HG03064 (cell line): ENCODE measurements at regions not wholly inside any gene's neighbourhood (a gene's known extent, or its start where the extent isn't known, plus 50 kb on each side); places are given as distances from the start of the nearest gene placed in this dataset.

Experiments used
- ATAC-seq: cut with Tn5 transposase; IDR thresholded peaks from one replicate; pipeline ENCODE4 v1.9.1; 2021; ENCODE audit warnings: low read depth; ENCODE audit not compliant: unreplicated experiment

- no peak for ATAC-seq
Measured at GRCh38 chr5:57779383-57780223, 297.0 kb upstream of the ACTBL2 start.

- ATAC-seq = no peak
Measured at GRCh38 chr5:57778501-57779091, 296.0 kb upstream of the ACTBL2 start.

DNA sequence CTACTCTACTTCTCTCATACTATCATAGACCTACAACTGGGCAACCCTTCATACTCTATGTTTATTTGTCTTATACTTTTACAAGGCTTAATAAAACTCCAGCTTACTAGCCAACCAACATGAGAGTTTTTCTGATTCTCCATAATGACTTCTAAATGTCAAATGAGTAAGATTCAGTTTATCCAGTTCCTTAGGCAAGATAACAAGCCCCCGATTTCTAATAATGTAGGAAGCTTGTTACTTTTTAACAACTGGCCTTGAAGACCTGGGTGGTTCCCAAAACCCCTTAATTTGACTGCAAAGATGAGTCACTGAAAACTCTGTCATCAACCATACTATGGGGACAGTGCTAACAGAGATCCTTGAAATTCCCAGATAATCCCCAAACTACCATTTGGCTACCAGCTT lies 294.6 kb upstream of the ACTBL2 start:
- ATAC-seq = no peak

DNA sequence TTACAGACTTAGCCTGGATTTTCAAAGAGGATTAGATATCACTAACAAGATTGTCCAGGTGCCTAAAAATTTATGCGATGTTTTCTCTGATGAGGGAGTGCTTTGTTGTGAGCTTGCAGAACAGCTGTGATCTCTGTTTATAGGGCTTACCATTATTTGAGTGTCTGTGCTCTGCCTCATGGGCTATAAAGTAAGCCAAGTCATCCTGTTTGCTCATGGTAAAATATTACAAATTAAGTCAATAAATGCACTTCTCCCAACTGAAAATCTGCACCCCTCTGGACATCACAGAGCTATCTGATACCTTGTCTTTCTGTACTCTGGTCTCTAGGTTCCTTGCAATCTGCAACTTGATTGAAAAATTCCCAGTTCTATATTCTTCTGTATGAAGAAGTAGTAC lies 293.4 kb upstream of the ACTBL2 start:
- ATAC-seq = no peak

- no peak for ATAC-seq
Measured at GRCh38 chr5:57774439-57774838, 291.8 kb upstream of the ACTBL2 start.

- ATAC-seq = no peak
Measured at GRCh38 chr5:57772512-57772911, 289.9 kb upstream of the ACTBL2 start.

DNA sequence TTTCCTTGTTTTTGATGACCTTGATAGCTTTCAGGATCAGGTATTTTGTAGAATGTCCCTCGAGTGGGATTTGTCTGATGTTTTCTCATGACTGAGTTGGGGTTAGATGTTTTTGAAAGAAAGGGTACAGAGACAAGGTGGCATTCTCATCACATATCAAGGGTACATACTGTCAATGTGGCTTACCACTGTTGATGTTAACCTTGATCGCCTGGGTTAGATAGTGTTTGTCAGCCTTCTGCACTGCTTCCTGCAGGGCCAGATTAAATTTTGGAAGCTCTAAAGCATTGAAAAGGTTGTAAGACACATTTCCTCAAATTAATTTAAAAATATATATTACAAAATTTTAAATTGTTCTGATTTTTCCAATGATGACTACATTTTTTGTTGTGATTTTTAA lies 287.4 kb upstream of the ACTBL2 start:
- ATAC-seq = no peak

- ATAC-seq = no peak
Measured at GRCh38 chr5:57768745-57769144, 286.1 kb upstream of the ACTBL2 start.

GRCh38 chr5:57764479-57765089 lies 282.0 kb upstream of the ACTBL2 start:
- no peak for ATAC-seq

DNA sequence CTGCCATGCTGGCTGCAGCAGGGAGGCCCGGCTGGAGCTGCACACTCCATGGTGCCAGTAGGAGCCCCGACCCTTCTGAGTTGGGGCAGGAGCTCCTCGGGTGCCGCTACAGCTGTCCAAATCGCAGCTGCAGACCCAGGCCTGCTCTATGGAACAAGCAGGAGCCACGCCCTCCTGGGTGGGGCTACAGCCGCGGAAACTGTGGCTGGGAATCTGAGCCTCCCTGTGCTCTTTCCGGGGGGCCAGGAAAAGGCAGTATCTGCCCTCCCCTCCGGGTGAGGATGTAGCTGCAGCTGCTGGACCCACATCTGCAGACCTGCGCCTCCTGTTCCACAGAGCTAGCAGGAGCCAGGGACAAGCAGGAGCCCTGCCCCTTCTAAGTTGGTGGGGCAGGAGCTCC lies 278.9 kb upstream of the ACTBL2 start:
- no peak for ATAC-seq

GRCh38 chr5:57754616-57755015 lies 272.0 kb upstream of the ACTBL2 start:
- no peak for ATAC-seq

DNA sequence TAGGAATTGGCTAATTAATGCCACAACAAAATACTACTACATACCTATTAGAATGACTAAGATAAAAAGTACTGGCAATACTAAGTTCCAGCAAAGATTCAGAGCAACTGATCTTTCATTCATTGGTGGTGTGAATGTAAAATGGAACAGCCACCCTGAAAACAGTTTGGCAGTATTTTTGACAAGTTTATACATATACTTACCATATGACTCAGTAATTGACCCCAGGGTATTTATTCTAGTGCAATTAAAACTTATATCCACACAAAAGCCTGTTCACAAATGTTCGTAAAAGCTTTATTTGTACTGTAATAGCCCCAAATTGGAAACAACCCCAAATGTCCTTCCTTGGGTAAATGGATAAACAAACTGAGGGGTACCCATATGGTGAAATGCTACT lies 270.8 kb upstream of the ACTBL2 start:
- no peak for ATAC-seq

DNA sequence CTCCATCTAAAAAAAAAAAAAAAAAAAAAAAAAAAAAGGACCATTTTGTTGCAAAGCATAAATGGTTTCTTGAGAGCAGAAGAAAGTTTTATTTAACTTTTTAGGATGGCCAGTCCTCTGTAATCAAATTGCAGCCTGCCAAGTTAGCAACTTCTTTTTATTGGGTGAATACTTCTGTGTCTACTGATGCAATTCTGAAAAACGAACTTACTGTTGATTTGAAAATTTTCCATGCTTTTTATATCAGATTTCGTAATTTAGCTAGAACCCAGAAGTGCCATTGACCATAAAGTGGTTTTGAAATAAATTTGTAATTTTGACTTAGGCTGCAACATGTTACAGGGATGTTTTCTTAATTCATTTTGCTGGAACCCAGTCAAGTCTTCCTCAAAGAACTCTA lies 269.1 kb upstream of the ACTBL2 start:
- ATAC-seq = no peak

- ATAC-seq = no peak
Measured at GRCh38 chr5:57750891-57751290, 268.3 kb upstream of the ACTBL2 start.

- no peak for ATAC-seq
Measured at GRCh38 chr5:57750282-57750681, 267.7 kb upstream of the ACTBL2 start.

GRCh38 chr5:57749396-57749795 lies 266.8 kb upstream of the ACTBL2 start:
- no peak for ATAC-seq

DNA sequence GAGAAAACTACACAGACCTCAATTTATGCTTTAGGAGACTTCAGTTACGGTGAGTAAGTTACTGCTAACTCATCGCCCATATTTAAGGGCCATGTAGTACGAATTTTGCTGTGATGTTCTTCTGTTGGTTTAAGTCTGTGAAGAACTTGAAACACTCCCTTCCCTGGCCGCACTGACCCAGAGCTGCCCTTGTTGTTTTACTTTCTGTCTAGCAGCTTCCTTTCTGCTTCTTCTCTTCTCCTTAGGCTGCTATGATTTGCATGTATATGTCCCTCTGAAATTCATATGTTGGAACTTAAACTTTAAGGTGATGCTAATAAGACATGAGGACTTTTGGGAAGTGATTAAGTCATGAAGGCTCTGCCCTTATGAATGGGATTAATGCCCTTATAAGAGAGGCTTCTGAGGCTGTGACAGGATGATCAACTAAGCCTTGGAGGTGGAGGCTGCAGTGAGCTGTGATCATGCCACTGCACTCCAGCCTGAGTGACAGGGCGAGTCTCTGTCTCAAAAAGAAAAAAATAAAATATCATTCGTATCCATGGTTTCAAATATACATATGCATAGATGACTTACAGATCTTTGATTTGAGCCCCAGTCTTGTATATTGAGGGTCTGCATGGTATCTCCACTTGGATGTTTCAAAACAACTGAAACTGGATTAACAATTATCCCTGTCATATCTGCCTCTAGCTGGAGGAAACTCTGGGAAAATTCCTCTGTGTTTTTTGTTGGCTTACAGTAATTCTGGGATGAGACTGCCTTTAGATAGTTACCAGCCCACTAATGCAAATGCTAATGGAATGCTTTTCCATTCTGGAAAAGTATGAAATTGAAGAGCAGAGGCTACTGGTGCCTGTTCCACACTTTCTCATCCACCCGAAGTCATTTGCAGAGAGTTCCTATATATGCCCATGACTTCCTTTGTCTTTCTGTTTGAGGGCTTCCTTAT lies 263.4 kb upstream of the ACTBL2 start:
- no peak for ATAC-seq

DNA sequence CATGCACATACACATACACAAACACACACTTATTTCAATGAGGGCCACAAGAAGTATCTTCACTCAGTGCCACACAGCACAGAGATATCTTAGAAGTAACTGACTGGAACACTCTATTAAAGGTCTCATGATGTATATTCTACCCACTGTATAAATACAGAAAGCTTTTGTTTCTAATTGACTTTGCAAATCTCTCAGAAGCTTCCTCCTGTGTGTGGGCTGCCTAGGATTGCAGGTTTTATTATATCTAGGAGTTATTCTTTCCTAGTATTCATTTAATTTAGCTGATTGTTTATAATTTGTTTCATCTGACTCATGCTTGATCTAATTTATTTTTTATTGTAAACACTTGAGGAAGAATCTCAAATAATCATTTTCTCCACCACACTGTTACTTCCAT lies 262.4 kb upstream of the ACTBL2 start:
- no peak for ATAC-seq

DNA sequence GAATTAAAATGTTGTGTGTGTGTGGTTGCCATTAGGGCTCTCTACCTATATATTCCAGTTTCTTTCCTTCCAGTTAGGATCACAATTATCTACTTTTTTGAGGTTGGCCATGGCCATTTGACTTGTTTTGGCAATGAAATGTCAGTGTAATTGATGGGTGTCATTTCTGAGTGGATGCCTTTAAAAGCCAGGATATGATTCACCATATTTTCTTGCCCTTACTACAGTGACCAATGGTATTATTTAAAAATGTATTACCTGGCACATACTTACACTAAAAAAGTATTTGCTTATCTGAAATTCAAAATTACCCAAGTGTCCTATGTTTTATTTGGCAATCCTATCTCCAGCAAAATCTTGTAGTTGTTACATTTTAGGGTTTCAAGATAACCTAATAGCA lies 258.7 kb upstream of the ACTBL2 start:
- no peak for ATAC-seq

DNA sequence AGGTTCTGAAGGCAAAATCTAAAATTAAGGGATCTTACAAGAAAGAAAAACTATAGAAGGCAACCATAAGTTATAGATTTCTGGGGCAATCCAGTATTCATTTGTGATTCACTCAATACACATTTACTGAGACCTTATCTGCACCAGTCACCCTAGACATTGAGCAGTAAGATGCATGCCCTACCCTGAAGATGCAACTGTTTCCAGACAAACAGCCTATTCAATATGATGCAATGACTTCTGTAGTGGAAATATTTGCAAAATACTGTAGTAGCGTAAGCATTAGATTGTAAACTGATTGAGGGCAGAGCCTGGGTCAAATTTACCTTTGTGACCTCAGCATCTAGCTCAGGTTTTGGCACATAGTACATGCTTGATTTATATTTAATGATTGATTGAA lies 256.2 kb upstream of the ACTBL2 start:
- ATAC-seq = no peak

GRCh38 chr5:57738301-57738700 lies 255.7 kb upstream of the ACTBL2 start:
- no peak for ATAC-seq
